Breast epithelium (tissue), 4 donors: ENCODE measurements at regions not wholly inside any gene's neighbourhood (a gene's known extent, or its start where the extent isn't known, plus 50 kb on each side); places are given as distances from the start of the nearest gene placed in this dataset.

Source experiments
- DNase-seq, 2 donors: peaks; one replicate each; pipeline ENCODE4 v3.0.0-alpha.2; 2019; ENCODE audit warnings: low spot score in 2 of 2
- H3K27ac ChIP-seq, 2 donors: fragments of 200-600 bp; sonication (generic) in 1 of 2; one replicate each; pipeline ENCODE4 v1.5.1; 2016 to 2019; ENCODE audit warnings: mild to moderate bottlenecking in 1 of 2
- H3K27me3 ChIP-seq, 2 donors: fragments of 200-600 bp; sonication (generic) in 1 of 2; one replicate each; pipeline versions ENCODE4 v1.5.1 to v1.6.0; 2017 to 2019; ENCODE audit warnings: control low read depth in 1 of 2, mild to moderate bottlenecking in 1 of 2
- H3K36me3 ChIP-seq: fragments of 200-600 bp; one replicate; pipeline ENCODE4 v1.5.1; 2019
- H3K4me1 ChIP-seq, 2 donors: fragments of 200-600 bp; sonication (generic); one replicate each; pipeline ENCODE4 v1.5.1; 2016 to 2019; ENCODE audit warnings: control low read depth in 1 of 2
- H3K4me3 ChIP-seq, 3 donors: fragments of 200-600 bp; sonication (generic); 1 replicate in 2 of 3; 2 replicates in 1 of 3; pipeline ENCODE4 v1.5.1; 2016 to 2019; ENCODE audit warnings: mild to moderate bottlenecking in 3 of 3, moderate library complexity in 2 of 3
- H3K9me3 ChIP-seq, 2 donors: fragments of 200-600 bp; sonication (generic) in 1 of 2; one replicate each; pipeline ENCODE4 v1.5.1; 2016 to 2019; ENCODE audit warnings: control low read depth in 1 of 2
- CTCF ChIP-seq, 3 donors: fragments of 450-650 bp; IDR thresholded peaks; one replicate each; pipeline ENCODE4 v1.5.1; 2016 to 2017; ENCODE audit warnings: antibody characterized with exemption in 3 of 3, mild to moderate bottlenecking in 3 of 3, moderate library complexity in 3 of 3
- POLR2A ChIP-seq: fragments of 450-650 bp; IDR thresholded peaks from one replicate; pipeline ENCODE4 v1.6.1; 2016; ENCODE audit warnings: antibody characterized with exemption, mild to moderate bottlenecking, moderate library complexity
- POLR2AphosphoS5 ChIP-seq, 3 donors: sonication (generic); formaldehyde crosslinking; IDR thresholded peaks; one replicate each; pipeline ENCODE4 v1.6.1; 2017; ENCODE audit warnings: antibody characterized with exemption in 3 of 3
- intact Hi-C: fragments of 100-400 bp; cut with DNase I; formaldehyde crosslinking; loops from one replicate; pipeline ENCODE4 v1.15.1; 2023; ENCODE audit warnings: low total_unique reads

DNA sequence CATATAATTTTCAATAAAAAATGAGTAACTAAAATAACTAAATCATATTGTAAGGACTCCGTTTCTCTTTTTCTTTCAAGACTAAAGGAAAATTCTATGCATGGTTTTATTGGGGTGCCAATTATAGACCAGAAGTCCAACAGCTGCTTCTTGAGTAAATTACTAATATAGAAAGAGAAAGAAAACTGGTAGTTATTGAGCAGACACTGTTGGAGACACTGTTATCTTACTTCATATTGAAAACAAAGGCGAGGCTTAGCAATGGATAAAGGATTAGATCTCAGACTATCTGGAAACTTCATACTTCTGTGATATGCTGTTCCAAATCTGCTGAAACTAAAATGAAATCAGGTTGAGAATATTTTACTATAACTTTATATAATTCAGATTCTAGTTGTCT lies 169.6 kb upstream of the EYS start:
- H3K27me3 ChIP-seq: no peaks in the 10 kb centered on the region
- H3K9me3 ChIP-seq: no peaks in the 10 kb centered on the region
- no peak overlapping the region for H3K4me3 ChIP-seq
- intact Hi-C loops: no loop called here
- H3K36me3 ChIP-seq: no peaks in the 10 kb centered on the region
- TF ChIP-seq POLR2AphosphoS5 (IDR thresholded peaks at IDR 0.05): no peak
- TF ChIP-seq CTCF (IDR thresholded peaks at IDR 0.05): no peak
- no peak for TF ChIP-seq POLR2A
- no peak overlapping the region for H3K27ac ChIP-seq
- no peaks in the 10 kb centered on the region for H3K4me1 ChIP-seq
- no peak for DNase-seq

DNA sequence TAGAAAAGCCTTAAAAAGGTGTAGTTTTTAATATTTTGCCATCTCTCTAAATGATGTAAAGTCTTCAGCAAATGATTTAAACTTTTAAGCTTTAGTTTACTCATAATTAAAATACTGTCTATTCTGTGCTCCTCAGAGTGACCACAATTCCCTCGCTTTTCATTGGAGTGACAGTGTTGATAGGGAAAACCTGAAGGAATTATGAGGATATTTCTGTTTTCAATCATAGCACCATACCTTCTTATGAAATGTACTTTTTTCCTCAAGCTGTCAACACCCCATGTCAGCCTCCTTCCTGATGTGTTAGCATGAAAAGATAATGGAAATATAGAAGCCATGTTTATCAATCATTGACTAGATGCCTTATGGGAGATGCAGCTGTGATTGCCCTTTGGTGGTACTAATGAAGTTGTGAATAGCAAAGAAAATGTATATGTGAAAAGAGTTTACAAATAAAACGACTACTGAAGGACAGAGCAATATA lies 145.4 kb upstream of the EYS start:
- Histone ChIP-seq H3K36me3 (peaks cover 4% of the 10 kb centered on the region), H3K9me3 (peaks cover 0 to 3% of the 10 kb centered on the region in 2 donors), H3K4me1 (no peaks in the 10 kb centered on the region), H3K27ac (no peak overlapping the region), H3K4me3 (no peak overlapping the region), H3K27me3 (no peaks in the 10 kb centered on the region)
- intact Hi-C loops: loop anchor here (10.0 kb wide), 1 partner anchor 748 kb away; no protein-coding TSS in a partner anchor
- TF ChIP-seq POLR2AphosphoS5 (IDR thresholded peaks at IDR 0.05) (no peak), POLR2A (no peak), CTCF (IDR thresholded peaks at IDR 0.05) (no peak)
- DNase-seq: no peak

GRCh38 chr6:65830151-65830550 lies 123.1 kb upstream of the EYS start:
- Histone ChIP-seq H3K27ac (no peak overlapping the region), H3K27me3 (no peaks in the 10 kb centered on the region), H3K4me3 (no peak overlapping the region), H3K9me3 (no peaks in the 10 kb centered on the region), H3K36me3 (no peaks in the 10 kb centered on the region), H3K4me1 (no peaks in the 10 kb centered on the region)
- DNase-seq: no peak
- intact Hi-C loops: no loop called here
- TF ChIP-seq CTCF (IDR thresholded peaks at IDR 0.05) (no peak), POLR2A (no peak), POLR2AphosphoS5 (IDR thresholded peaks at IDR 0.05) (no peak)

DNA sequence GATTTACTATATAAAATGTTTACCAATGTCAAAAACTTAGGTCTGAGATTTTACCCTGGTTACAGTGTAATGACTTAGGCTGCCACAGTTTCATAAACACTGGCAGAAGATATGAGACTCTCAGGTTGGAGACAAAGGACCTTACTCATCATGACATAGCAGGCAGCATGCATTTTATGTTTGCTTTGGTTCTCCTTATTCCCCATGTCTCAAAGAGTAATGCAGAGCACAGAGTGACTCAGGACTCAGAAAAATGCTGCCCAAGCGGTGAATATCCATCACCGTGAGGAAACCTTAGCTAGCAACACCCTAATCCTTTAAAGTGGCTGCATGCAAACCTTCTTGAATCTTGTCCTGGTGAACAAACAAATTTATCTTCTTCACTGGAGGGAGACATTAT lies 112.1 kb upstream of the EYS start:
- H3K27ac ChIP-seq: no peak overlapping the region
- TF ChIP-seq CTCF (IDR thresholded peaks at IDR 0.05) (no peak), POLR2AphosphoS5 (IDR thresholded peaks at IDR 0.05) (no peak), POLR2A (no peak)
- intact Hi-C loops: no loop called here
- H3K4me1 ChIP-seq: no peaks in the 10 kb centered on the region
- no peaks in the 10 kb centered on the region for H3K36me3 ChIP-seq
- no peak overlapping the region for H3K4me3 ChIP-seq
- no peak for DNase-seq
- no peaks in the 10 kb centered on the region for H3K9me3 ChIP-seq
- no peaks in the 10 kb centered on the region for H3K27me3 ChIP-seq

GRCh38 chr6:65818576-65818975 lies 111.5 kb upstream of the EYS start:
- Histone ChIP-seq H3K9me3 (no peaks in the 10 kb centered on the region), H3K4me3 (no peak overlapping the region), H3K27ac (no peak overlapping the region), H3K4me1 (no peaks in the 10 kb centered on the region), H3K36me3 (no peaks in the 10 kb centered on the region), H3K27me3 (no peaks in the 10 kb centered on the region)
- TF ChIP-seq CTCF (IDR thresholded peaks at IDR 0.05) (no peak), POLR2AphosphoS5 (IDR thresholded peaks at IDR 0.05) (no peak), POLR2A (no peak)
- intact Hi-C loops: no loop called here
- DNase-seq: no peak
